ENCODE measurements at regions not wholly inside any gene's neighbourhood (a gene's known extent, or its start where the extent isn't known, plus 50 kb on each side); places are given as distances from the start of the nearest gene placed in this dataset.

GRCh38 chr15:100712226-100712625 lies 109.8 kb downstream of the ASB7 start:
- Histone ChIP-seq H3K9ac (ENCODE audit: low read length in 2 of 2) (no peak overlapping the region), H3K36me3 (ENCODE audit: control insufficient read depth in 2 of 2, insufficient read depth in 2 of 2, low read length in 2 of 2) (no peaks in the 10 kb centered on the region), H3K4me1 (ENCODE audit: control insufficient read depth, insufficient read depth, low read length) (peaks cover 9% of the 10 kb centered on the region), H3K27me3 (ENCODE audit: control insufficient read depth in 1 of 2, insufficient read depth in 2 of 2, low read length in 2 of 2) (no peaks in the 10 kb centered on the region), H3K9me3 (ENCODE audit: control insufficient read depth in 2 of 2, low read length in 2 of 2) (no peaks in the 10 kb centered on the region), H3K27ac (ENCODE audit: low read length) (no peak overlapping the region), H3K4me3 (ENCODE audit: low read length in 2 of 2) (no peak overlapping the region)

DNA sequence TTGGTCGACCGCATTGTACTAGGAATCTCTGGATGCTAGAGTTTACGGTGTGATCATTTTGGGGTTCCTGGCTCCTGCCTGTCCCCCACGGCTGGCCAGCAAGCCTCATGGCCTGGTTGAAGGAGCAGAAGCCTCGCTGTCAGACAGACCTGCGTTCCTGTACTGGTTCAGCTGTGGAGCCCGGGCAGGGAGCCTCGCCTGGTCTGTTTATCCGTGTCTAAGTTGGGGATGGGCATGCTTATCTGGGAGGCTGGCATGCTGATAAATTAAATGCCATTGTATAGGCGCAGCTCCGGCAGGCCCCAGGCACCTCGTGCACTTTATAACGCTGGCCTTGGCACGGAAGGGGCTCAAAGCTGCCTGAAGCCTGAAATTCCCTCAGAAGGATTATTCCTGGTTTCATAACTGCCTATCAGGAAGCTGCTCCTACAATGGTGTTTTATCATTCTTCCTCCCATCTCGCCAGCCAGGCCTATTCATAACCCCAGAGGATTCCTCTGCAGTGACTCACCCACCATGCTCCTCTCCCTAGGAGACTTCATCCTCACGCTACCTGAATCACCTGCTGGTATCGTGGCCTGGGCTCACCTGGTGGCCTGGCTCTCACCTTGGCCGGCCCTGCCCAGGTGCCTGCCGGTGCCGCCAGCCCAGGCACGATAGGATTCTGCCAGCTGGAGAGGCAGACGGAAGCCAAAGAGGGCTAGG lies 110.9 kb downstream of the ASB7 start:
- H3K27ac ChIP-seq (ENCODE audit: low read length), result no peak overlapping the region

GRCh38 chr15:100714034-100714748 lies 111.8 kb downstream of the ASB7 start:
- Histone ChIP-seq H3K9ac (ENCODE audit: low read length in 2 of 2) (no peak overlapping the region), H3K4me1 (ENCODE audit: control insufficient read depth, insufficient read depth, low read length) (peaks cover 9% of the 10 kb centered on the region), H3K27me3 (ENCODE audit: control insufficient read depth in 1 of 2, insufficient read depth in 2 of 2, low read length in 2 of 2) (no peaks in the 10 kb centered on the region), H3K27ac (ENCODE audit: low read length) (no peak overlapping the region), H3K9me3 (ENCODE audit: control insufficient read depth in 2 of 2, low read length in 2 of 2) (no peaks in the 10 kb centered on the region), H3K4me3 (ENCODE audit: low read length in 2 of 2) (no peak overlapping the region), H3K36me3 (ENCODE audit: control insufficient read depth in 2 of 2, insufficient read depth in 2 of 2, low read length in 2 of 2) (no peaks in the 10 kb centered on the region)

More for the DNA sequence above, 110.9 kb downstream of the ASB7 start:
- H3K9me3 ChIP-seq (ENCODE audit: control insufficient read depth in 2 of 2, low read length in 2 of 2), result no peaks in the 10 kb centered on the region
- no peaks in the 10 kb centered on the region for H3K36me3 ChIP-seq (ENCODE audit: control insufficient read depth in 2 of 2, insufficient read depth in 2 of 2, low read length in 2 of 2)
- H3K4me3 ChIP-seq (ENCODE audit: low read length in 2 of 2), result no peak overlapping the region
- H3K9ac ChIP-seq (ENCODE audit: low read length in 2 of 2), result no peak overlapping the region
- peaks cover 9% of the 10 kb centered on the region for H3K4me1 ChIP-seq (ENCODE audit: control insufficient read depth, insufficient read depth, low read length)
- H3K27me3 ChIP-seq (ENCODE audit: control insufficient read depth in 1 of 2, insufficient read depth in 2 of 2, low read length in 2 of 2), result no peaks in the 10 kb centered on the region

GRCh38 chr15:100714749-100715342 lies 112.5 kb downstream of the ASB7 start:
- Histone ChIP-seq H3K9me3 (ENCODE audit: control insufficient read depth in 2 of 2, low read length in 2 of 2) (no peaks in the 10 kb centered on the region), H3K9ac (ENCODE audit: low read length in 2 of 2) (no peak overlapping the region), H3K27ac (ENCODE audit: low read length) (no peak overlapping the region), H3K4me1 (ENCODE audit: control insufficient read depth, insufficient read depth, low read length) (peaks cover 9% of the 10 kb centered on the region), H3K27me3 (ENCODE audit: control insufficient read depth in 1 of 2, insufficient read depth in 2 of 2, low read length in 2 of 2) (no peaks in the 10 kb centered on the region), H3K36me3 (ENCODE audit: control insufficient read depth in 2 of 2, insufficient read depth in 2 of 2, low read length in 2 of 2) (no peaks in the 10 kb centered on the region), H3K4me3 (ENCODE audit: low read length in 2 of 2) (no peak overlapping the region)

DNA sequence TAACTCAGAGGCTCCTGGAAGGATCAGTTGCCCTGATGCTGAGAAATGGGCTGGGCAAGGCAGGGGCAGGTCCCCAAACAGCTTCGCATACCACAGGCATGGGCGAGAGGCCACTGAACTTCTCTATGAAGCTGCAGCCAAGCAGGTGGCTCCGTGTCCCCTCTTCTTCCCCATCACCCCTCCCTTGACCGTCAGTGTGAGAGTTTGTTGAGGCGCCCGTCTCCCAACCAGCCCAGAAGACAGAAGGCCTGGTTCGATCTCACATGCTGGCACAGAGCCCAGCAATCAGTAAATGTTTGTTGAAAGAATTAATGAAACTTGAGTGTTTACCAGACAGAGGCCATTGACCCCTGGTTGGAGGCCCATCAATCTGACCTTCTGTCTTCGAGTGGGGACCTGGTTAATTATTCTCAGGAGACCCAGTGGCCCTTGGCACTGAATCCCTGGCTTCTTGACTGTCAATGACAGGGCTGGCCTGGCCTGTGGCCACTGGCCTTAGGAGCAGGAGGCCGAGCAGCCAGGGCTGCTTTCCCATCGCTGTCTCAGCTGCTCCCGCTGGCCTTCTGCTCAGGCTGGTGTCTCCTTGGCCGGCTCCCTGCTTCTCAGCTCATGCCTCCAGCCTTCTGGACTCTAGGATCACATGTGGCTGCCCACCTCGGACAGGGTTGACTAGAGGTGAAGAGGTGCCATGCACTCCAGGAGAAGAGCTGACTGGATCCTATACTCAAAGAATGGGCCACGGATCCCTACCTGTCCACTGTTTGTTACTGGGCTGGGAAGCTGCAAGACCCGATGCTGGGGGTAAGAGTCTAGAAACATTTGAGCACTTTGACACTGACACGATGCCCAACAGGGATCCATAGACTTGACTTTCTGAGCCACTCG lies 113.4 kb downstream of the ASB7 start:
- peaks cover 9% of the 10 kb centered on the region for H3K4me1 ChIP-seq (ENCODE audit: control insufficient read depth, insufficient read depth, low read length)
- H3K4me3 ChIP-seq (ENCODE audit: low read length in 2 of 2), result no peak overlapping the region
- H3K36me3 ChIP-seq (ENCODE audit: control insufficient read depth in 2 of 2, insufficient read depth in 2 of 2, low read length in 2 of 2), result no peaks in the 10 kb centered on the region
- no peak overlapping the region for H3K9ac ChIP-seq (ENCODE audit: low read length in 2 of 2)
- no peak overlapping the region for H3K27ac ChIP-seq (ENCODE audit: low read length)
- no peaks in the 10 kb centered on the region for H3K27me3 ChIP-seq (ENCODE audit: control insufficient read depth in 1 of 2, insufficient read depth in 2 of 2, low read length in 2 of 2)
- H3K9me3 ChIP-seq (ENCODE audit: control insufficient read depth in 2 of 2, low read length in 2 of 2), result no peaks in the 10 kb centered on the region

- no peaks in the 10 kb centered on the region for H3K36me3 ChIP-seq (ENCODE audit: control insufficient read depth in 2 of 2, insufficient read depth in 2 of 2, low read length in 2 of 2)
- no peak overlapping the region for H3K9ac ChIP-seq (ENCODE audit: low read length in 2 of 2)
- H3K9me3 ChIP-seq (ENCODE audit: control insufficient read depth in 2 of 2, low read length in 2 of 2), result no peaks in the 10 kb centered on the region
- H3K4me3 ChIP-seq (ENCODE audit: low read length in 2 of 2), result no peak overlapping the region
- no peaks in the 10 kb centered on the region for H3K27me3 ChIP-seq (ENCODE audit: control insufficient read depth in 1 of 2, insufficient read depth in 2 of 2, low read length in 2 of 2)
- no peak overlapping the region for H3K27ac ChIP-seq (ENCODE audit: low read length)
- H3K4me1 ChIP-seq (ENCODE audit: control insufficient read depth, insufficient read depth, low read length), result peaks cover 8% of the 10 kb centered on the region
Measured at GRCh38 chr15:100716456-100717085, 114.2 kb downstream of the ASB7 start.

DNA sequence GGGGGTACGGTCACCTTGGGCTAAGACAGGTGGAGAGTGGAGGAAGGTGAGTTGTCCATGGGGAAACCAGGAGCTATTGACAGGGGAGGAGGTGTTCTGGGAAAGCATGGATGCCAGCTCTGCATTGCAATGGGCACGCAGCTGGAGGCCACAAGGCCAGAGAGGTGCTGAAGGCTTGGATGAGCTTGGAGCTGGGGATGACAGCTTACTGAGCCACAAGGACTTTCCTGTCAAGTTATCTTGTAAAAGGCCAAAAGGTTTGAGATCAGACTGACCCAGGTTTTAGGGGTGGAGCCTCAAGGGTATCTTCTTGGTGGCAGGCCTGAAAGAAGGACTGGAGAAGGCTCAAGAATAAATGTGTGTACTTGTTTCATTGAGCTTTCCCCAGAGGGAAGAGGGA lies 115.2 kb downstream of the ASB7 start:
- no peak overlapping the region for H3K9ac ChIP-seq (ENCODE audit: low read length in 2 of 2)
- H3K4me1 ChIP-seq (ENCODE audit: control insufficient read depth, insufficient read depth, low read length), result peaks cover 5% of the 10 kb centered on the region
- no peaks in the 10 kb centered on the region for H3K27me3 ChIP-seq (ENCODE audit: control insufficient read depth in 1 of 2, insufficient read depth in 2 of 2, low read length in 2 of 2)
- H3K4me3 ChIP-seq (ENCODE audit: low read length in 2 of 2), result no peak overlapping the region
- H3K9me3 ChIP-seq (ENCODE audit: control insufficient read depth in 2 of 2, low read length in 2 of 2), result no peaks in the 10 kb centered on the region
- H3K27ac ChIP-seq (ENCODE audit: low read length), result no peak overlapping the region
- no peaks in the 10 kb centered on the region for H3K36me3 ChIP-seq (ENCODE audit: control insufficient read depth in 2 of 2, insufficient read depth in 2 of 2, low read length in 2 of 2)

GRCh38 chr15:100718075-100718980 lies 115.9 kb downstream of the ASB7 start:
- peaks cover 5% of the 10 kb centered on the region for H3K4me1 ChIP-seq (ENCODE audit: control insufficient read depth, insufficient read depth, low read length)
- no peaks in the 10 kb centered on the region for H3K9me3 ChIP-seq (ENCODE audit: control insufficient read depth in 2 of 2, low read length in 2 of 2)
- no peaks in the 10 kb centered on the region for H3K27me3 ChIP-seq (ENCODE audit: control insufficient read depth in 1 of 2, insufficient read depth in 2 of 2, low read length in 2 of 2)
- no peak overlapping the region for H3K27ac ChIP-seq (ENCODE audit: low read length)
- no peak overlapping the region for H3K4me3 ChIP-seq (ENCODE audit: low read length in 2 of 2)
- no peaks in the 10 kb centered on the region for H3K36me3 ChIP-seq (ENCODE audit: control insufficient read depth in 2 of 2, insufficient read depth in 2 of 2, low read length in 2 of 2)
- no peak overlapping the region for H3K9ac ChIP-seq (ENCODE audit: low read length in 2 of 2)

- Histone ChIP-seq H3K27me3 (ENCODE audit: control insufficient read depth in 1 of 2, insufficient read depth in 2 of 2, low read length in 2 of 2) (no peaks in the 10 kb centered on the region), H3K9ac (ENCODE audit: low read length in 2 of 2) (no peak overlapping the region), H3K36me3 (ENCODE audit: control insufficient read depth in 2 of 2, insufficient read depth in 2 of 2, low read length in 2 of 2) (no peaks in the 10 kb centered on the region), H3K4me3 (ENCODE audit: low read length in 2 of 2) (no peak overlapping the region), H3K4me1 (ENCODE audit: control insufficient read depth, insufficient read depth, low read length) (peaks cover 5% of the 10 kb centered on the region), H3K27ac (ENCODE audit: low read length) (no peak overlapping the region), H3K9me3 (ENCODE audit: control insufficient read depth in 2 of 2, low read length in 2 of 2) (no peaks in the 10 kb centered on the region)
Measured at GRCh38 chr15:100720406-100720967, 118.1 kb downstream of the ASB7 start.
